HepG2 (cell line): ENCODE measurements at regions not wholly inside any gene's neighbourhood (a gene's known extent, or its start where the extent isn't known, plus 50 kb on each side); places are given as distances from the start of the nearest gene placed in this dataset.

Source experiments
- ATAC-seq: fragments of 200-7000 bp; cut with Tn5 transposase; 3 replicates; pipeline ENCODE4 v1.9.1; 2020; ENCODE audit warnings: mild to moderate bottlenecking, moderate library complexity
- BruUV-seq: library from RNA; stranded (reverse); fragments of 400-500 nt; replicated peaks from 2 replicates; lab custom pipeline; 2021; lab: Mats Ljungman, UMichigan
- CTCF ChIA-PET: fragments of 300-600 bp; formaldehyde crosslinking; extraction: SDS; loops from one replicate; lab custom pipeline; 2021; ENCODE audit warnings: low total read pairs, inconsistent platforms, low intra/inter-chr PET ratio; lab: Yijun Ruan, JAX
- POLR2A ChIA-PET: fragments of 350-600 bp; sonication (Branson Sonifier 250); formaldehyde crosslinking; loops from one replicate; lab custom pipeline; 2020; ENCODE audit warnings: antibody characterized with exemption, inconsistent platforms; lab: Yijun Ruan, JAX
- DNase-seq: peaks from one replicate; pipeline ENCODE4 v3.0.0-alpha.2; 2015; ENCODE audit warnings: low spot score
- FAIRE-seq: peaks from 3 replicates; lab custom pipeline; 2011; peaks lifted over from hg19 to GRCh38; lab: Jason Lieb, UNC
- H2AFZ ChIP-seq: one replicate; pipeline ENCODE4 v1.6.1; 2011; ENCODE audit warnings: low read length, inconsistent platforms
- H3K27ac ChIP-seq: fragments of 300-600 bp; 3 replicates; pipeline ENCODE4 v1.8.0; 2011; ENCODE audit warnings: mixed run types, mild to moderate bottlenecking, mixed read lengths, low read length, inconsistent platforms; ENCODE audit not compliant: insufficient read depth; ENCODE audit errors: extremely low read length
- H3K27me3 ChIP-seq, 2 experiments: fragments of 200-600 bp in 1 of 2; 2 replicates in 1 of 2; 3 replicates in 1 of 2; pipeline versions ENCODE4 v1.6.0 to v1.8.0; 2011; ENCODE audit warnings: low read length in 2 of 2, mild to moderate bottlenecking in 2 of 2, moderate library complexity in 2 of 2, inconsistent platforms in 1 of 2; ENCODE audit not compliant: insufficient read depth in 2 of 2, control insufficient read depth in 1 of 2
- H3K36me3 ChIP-seq, 2 experiments: fragments of 200-600 bp in 1 of 2; replicated peaks in 1 of 2; 2 replicates in 1 of 2; 3 replicates in 1 of 2; pipeline versions ENCODE4 v1.5.1 to v1.8.0; 2011; ENCODE audit warnings: low read length in 2 of 2, inconsistent platforms in 1 of 2; ENCODE audit not compliant: insufficient read depth in 2 of 2, control insufficient read depth in 1 of 2
- H3K4me1 ChIP-seq: 2 replicates; pipeline ENCODE4 v1.5.1; 2012; ENCODE audit warnings: low read length, inconsistent platforms; ENCODE audit not compliant: insufficient read depth
- H3K4me2 ChIP-seq: 2 replicates; pipeline ENCODE4 v1.6.0; 2011; ENCODE audit warnings: low read depth, low read length, inconsistent platforms
- H3K4me3 ChIP-seq, 3 experiments: fragments of 200-600 bp in 1 of 3; sonication (generic), shearing (Covaris generic) in 1 of 3; replicated peaks in 1 of 3; 2 replicates each; pipeline ENCODE4 v1.5.1; 2011 to 2016; ENCODE audit warnings: low read length in 3 of 3, inconsistent platforms in 2 of 3, low read depth in 2 of 3, mild to moderate bottlenecking in 2 of 3, control low read depth in 1 of 3, mixed read lengths in 1 of 3; ENCODE audit not compliant: insufficient read depth in 1 of 3
- H3K79me2 ChIP-seq: one replicate; pipeline ENCODE4 v1.6.1; 2011; ENCODE audit warnings: low read length, inconsistent platforms; ENCODE audit not compliant: insufficient read depth
- H3K9ac ChIP-seq: 2 replicates; pipeline ENCODE4 v1.6.0; 2011; ENCODE audit warnings: mild to moderate bottlenecking, low read depth, low read length, inconsistent platforms; ENCODE audit not compliant: insufficient read depth
- H3K9me3 ChIP-seq: 2 replicates; pipeline ENCODE4 v1.5.1; 2012; ENCODE audit warnings: mild to moderate bottlenecking, low read length
- H4K20me1 ChIP-seq: 2 replicates; pipeline ENCODE4 v1.6.0; 2011; ENCODE audit warnings: inconsistent platforms, mild to moderate bottlenecking, low read length, moderate library complexity; ENCODE audit not compliant: insufficient read depth
- ARNT2 ChIP-seq: sonication (generic); formaldehyde crosslinking; IDR thresholded peaks from 2 replicates; pipeline ENCODE4 v1.8.0; 2022; ENCODE audit warnings: mild to moderate bottlenecking, low read depth, missing genetic modification reagents, moderate library complexity
- ATF5 ChIP-seq: sonication (generic); formaldehyde crosslinking; IDR thresholded peaks from 2 replicates; pipeline ENCODE4 v1.4.0; 2020; ENCODE audit warnings: mild to moderate bottlenecking, low read depth, missing genetic modification reagents
- BATF2 ChIP-seq: sonication (generic); formaldehyde crosslinking; IDR thresholded peaks from 2 replicates; pipeline ENCODE4 v1.8.0; 2022; ENCODE audit warnings: mild to moderate bottlenecking, missing genetic modification reagents, moderate library complexity
- ELK4 ChIP-seq: sonication (generic); formaldehyde crosslinking; IDR thresholded peaks from 2 replicates; pipeline ENCODE4 v1.9.0; 2021; ENCODE audit warnings: missing genetic modification reagents, borderline replicate concordance
- GATAD1 ChIP-seq: IDR thresholded peaks from 2 replicates; pipeline ENCODE4 v1.6.1; 2016; ENCODE audit warnings: missing genetic modification reagents, missing compliant biosample characterization
- IRF2 ChIP-seq: IDR thresholded peaks from 2 replicates; pipeline ENCODE4 v1.6.1; 2018; ENCODE audit warnings: missing genetic modification reagents, missing compliant biosample characterization
- MTA3 ChIP-seq: sonication (generic); formaldehyde crosslinking; IDR thresholded peaks from 2 replicates; pipeline ENCODE4 v1.4.0; 2020; ENCODE audit warnings: missing genetic modification reagents
- NPAS2 ChIP-seq: sonication (generic); formaldehyde crosslinking; IDR thresholded peaks from 2 replicates; pipeline ENCODE4 v1.8.0; 2022; ENCODE audit warnings: mild to moderate bottlenecking, missing genetic modification reagents, borderline replicate concordance
- PRDM4 ChIP-seq: sonication (generic); formaldehyde crosslinking; IDR thresholded peaks from 2 replicates; pipeline ENCODE4 v1.9.0; 2021; ENCODE audit warnings: missing genetic modification reagents, borderline replicate concordance
- PTBP1 ChIP-seq: fragments of 200-400 bp; formaldehyde crosslinking; IDR thresholded peaks from 2 replicates; pipeline ENCODE4 v1.6.1; 2018; ENCODE audit warnings: low read length, low read depth; ENCODE audit not compliant: poor library complexity, severe bottlenecking
- TAF1 ChIP-seq: sonication (generic); formaldehyde crosslinking; IDR thresholded peaks from 2 replicates; pipeline ENCODE4 v1.4.0; 2020; ENCODE audit warnings: missing genetic modification reagents
- ZNF205 ChIP-seq: IDR thresholded peaks from 2 replicates; pipeline ENCODE4 v1.6.1; 2018; ENCODE audit warnings: missing biosample characterization, missing genetic modification reagents
- ZNF263 ChIP-seq: sonication (generic); formaldehyde crosslinking; IDR thresholded peaks from 2 replicates; pipeline ENCODE4 v1.4.0; 2020; ENCODE audit warnings: missing genetic modification reagents
- ZNF496 ChIP-seq: sonication (generic); formaldehyde crosslinking; IDR thresholded peaks from 2 replicates; pipeline ENCODE4 v1.8.1; 2023; ENCODE audit warnings: mild to moderate bottlenecking, moderate library complexity, missing genetic modification reagents; ENCODE audit not compliant: insufficient replicate concordance
- ZNF547 ChIP-seq: sonication (generic); formaldehyde crosslinking; IDR thresholded peaks from 2 replicates; pipeline ENCODE4 v1.5.1; 2020; ENCODE audit warnings: mild to moderate bottlenecking, missing genetic modification reagents
- WGBS: methylation state at CpG from one replicate; pipeline ENCODE4 v1.1.6; 2017; ENCODE audit warnings: low lambda C conversion rate; 5-methylcytosine and 5-hydroxymethylcytosine counted together
- in situ Hi-C: cut with HindIII; loops from 2 replicates; pipeline ENCODE4 v1.10.0; 2017; ENCODE audit warnings: low pct_unique_long_range_greater_than_20kb; ENCODE audit not compliant: extremely low pct_ligation_motif_present
- intact Hi-C: fragments of 100-400 bp; cut with micrococcal nuclease; formaldehyde crosslinking; loops from one replicate; pipeline ENCODE4 v1.10.0; 2022; ENCODE audit not compliant: unreplicated experiment

- TF ChIP-seq PRDM4 (CRISPR knock-in tag) (no peak), PTBP1 (no peak), NPAS2 (CRISPR knock-in tag) (no peak), ELK4 (CRISPR knock-in tag) (no peak), ZNF496 (CRISPR knock-in tag) (no peak), ZNF263 (CRISPR knock-in tag) (no peak)
Observed at GRCh38 chr15:69525543-69525942, 72.9 kb downstream of the RPLP1 start (continued).

GRCh38 chr15:69526081-69527061 lies 73.8 kb downstream of the RPLP1 start:
- Histone ChIP-seq H3K79me2 (no peaks in the 10 kb centered on the region), H3K4me2 (no peak overlapping the region), H3K27me3 (peaks cover 9 to 87% of the 10 kb centered on the region in 2 experiments), H3K9ac (no peak overlapping the region), H3K4me1 (no peaks in the 10 kb centered on the region), H3K9me3 (no peaks in the 10 kb centered on the region), H3K4me3 (no peak overlapping the region), H3K27ac (no peak overlapping the region), H2AFZ (no peak overlapping the region), H4K20me1 (peaks cover 12% of the 10 kb centered on the region; the same call in 1 of the 2 replicates), H3K36me3 (no peaks in the 10 kb centered on the region)
- ATAC-seq: no peak
- no peak for FAIRE-seq
- intact Hi-C loops: no loop called here
- DNase-seq: no peak
- WGBS: 16% methylated on average over 8 of the region's 17 CpGs
- ChIA-PET CTCF (no interaction called here), POLR2A (no interaction called here)
- in situ Hi-C loops: no loop called here
- no TSS peak for BruUV-seq
- no peak for TF ChIP-seq GATAD1 (CRISPR knock-in tag)
- no peak for TF ChIP-seq BATF2 (CRISPR knock-in tag)
- TF ChIP-seq MTA3 (CRISPR knock-in tag): no peak
- no peak for TF ChIP-seq ARNT2 (CRISPR knock-in tag)
- TF ChIP-seq IRF2 (CRISPR knock-in tag): no peak
- no peak for TF ChIP-seq ATF5
- no peak for TF ChIP-seq ZNF205 (CRISPR knock-in tag)
- TF ChIP-seq ZNF547 (CRISPR knock-in tag): no peak
- no peak for TF ChIP-seq TAF1
